Natural killer cell (primary cell): ENCODE measurements at regions not wholly inside any gene's neighbourhood (a gene's known extent, or its start where the extent isn't known, plus 50 kb on each side); places are given as distances from the start of the nearest gene placed in this dataset.

Experiments
- ATAC-seq, 3 donors: fragments of 150-1000 bp in 2 of 3; fragments of 200-7000 bp in 1 of 3; cut with Tn5 transposase; 1 replicate in 1 of 3; 2 replicates in 2 of 3; pipeline ENCODE4 v1.10.0; 2021; ENCODE audit warnings: mild to moderate bottlenecking in 2 of 3, moderate library complexity in 2 of 3
- DNase-seq, 2 donors: peaks; one replicate each; pipeline versions ENCODE4 v3.0.0 to v3.0.0-alpha.2; 2013 to 2021; ENCODE audit warnings: mixed read lengths in 1 of 2
- H3K27ac ChIP-seq: one replicate; pipeline ENCODE4 v1.5.1; 2013; ENCODE audit warnings: mild to moderate bottlenecking, low read length
- H3K27me3 ChIP-seq: one replicate; pipeline ENCODE4 v1.6.1; 2013; ENCODE audit warnings: low read length; ENCODE audit not compliant: control insufficient read depth, insufficient read depth
- H3K36me3 ChIP-seq: one replicate; pipeline ENCODE4 v1.6.1; 2013; ENCODE audit warnings: low read length; ENCODE audit not compliant: control insufficient read depth, insufficient read depth
- H3K4me1 ChIP-seq: one replicate; pipeline ENCODE4 v1.6.1; 2013; ENCODE audit warnings: low read length; ENCODE audit not compliant: control insufficient read depth, insufficient read depth
- H3K4me3 ChIP-seq: one replicate; pipeline ENCODE4 v1.5.1; 2013; ENCODE audit warnings: low read length
- H3K9me3 ChIP-seq: one replicate; pipeline ENCODE4 v1.6.1; 2013; ENCODE audit warnings: low read length; ENCODE audit not compliant: control insufficient read depth, insufficient read depth
- H3K27ac Mint-ChIP-seq, 2 donors: one replicate each; pipeline ENCODE4 v1.8.0; 2022; ENCODE audit warnings: mild to moderate bottlenecking in 2 of 2, mixed read lengths in 2 of 2, moderate library complexity in 1 of 2
- H3K27me3 Mint-ChIP-seq, 2 donors: one replicate each; pipeline ENCODE4 v1.8.0; 2022; ENCODE audit warnings: low read depth in 2 of 2, mixed read lengths in 2 of 2
- H3K36me3 Mint-ChIP-seq: one replicate; pipeline ENCODE4 v1.8.0; 2022; ENCODE audit warnings: mixed read lengths
- H3K4me1 Mint-ChIP-seq, 2 donors: one replicate each; pipeline ENCODE4 v1.8.0; 2022; ENCODE audit warnings: mixed read lengths in 2 of 2
- H3K4me3 Mint-ChIP-seq: one replicate; pipeline ENCODE4 v1.8.0; 2022; ENCODE audit warnings: mild to moderate bottlenecking, moderate library complexity, mixed read lengths
- H3K9me3 Mint-ChIP-seq, 2 donors: one replicate each; pipeline ENCODE4 v1.8.0; 2022; ENCODE audit warnings: mixed read lengths in 2 of 2
- WGBS: methylation state at CpG from one replicate; pipeline ENCODE4 v1.1.7; 2013; ENCODE audit warnings: missing lambda C conversion rate; ENCODE audit not compliant: insufficient coverage; 5-methylcytosine and 5-hydroxymethylcytosine counted together
- intact Hi-C: fragments of 100-400 bp; cut with micrococcal nuclease; formaldehyde crosslinking; loops from one replicate; pipeline ENCODE4 v1.14.2; 2022
- TF ChIP-seq, protein P1 (sequence below): fragments of 200-600 bp; IDR thresholded peaks from one replicate; pipeline ENCODE4 v1.8.0; 2022; ENCODE audit warnings: antibody characterized with exemption

GRCh38 chr1:80896781-80897356, 903.9 kb upstream of the ADGRL2 start:
- Histone ChIP-seq H3K27ac (no peak overlapping the region), H3K9me3 (no peaks in the 10 kb centered on the region), H3K4me1 (no peaks in the 10 kb centered on the region), H3K4me3 (no peak overlapping the region), H3K36me3 (no peaks in the 10 kb centered on the region), H3K27me3 (no peaks in the 10 kb centered on the region)
- 93% methylated on average over 2 of the region's 3 CpGs for WGBS
- Mint-ChIP-seq H3K4me3 (no peak overlapping the region), H3K27me3 (no peaks in the 10 kb centered on the region), H3K36me3 (no peaks in the 10 kb centered on the region), H3K4me1 (peaks cover 5 to 6% of the 10 kb centered on the region in 2 donors), H3K9me3 (peaks cover 4 to 10% of the 10 kb centered on the region in 2 donors), H3K27ac (no peak overlapping the region)
- TF ChIP-seq, protein P1, sequence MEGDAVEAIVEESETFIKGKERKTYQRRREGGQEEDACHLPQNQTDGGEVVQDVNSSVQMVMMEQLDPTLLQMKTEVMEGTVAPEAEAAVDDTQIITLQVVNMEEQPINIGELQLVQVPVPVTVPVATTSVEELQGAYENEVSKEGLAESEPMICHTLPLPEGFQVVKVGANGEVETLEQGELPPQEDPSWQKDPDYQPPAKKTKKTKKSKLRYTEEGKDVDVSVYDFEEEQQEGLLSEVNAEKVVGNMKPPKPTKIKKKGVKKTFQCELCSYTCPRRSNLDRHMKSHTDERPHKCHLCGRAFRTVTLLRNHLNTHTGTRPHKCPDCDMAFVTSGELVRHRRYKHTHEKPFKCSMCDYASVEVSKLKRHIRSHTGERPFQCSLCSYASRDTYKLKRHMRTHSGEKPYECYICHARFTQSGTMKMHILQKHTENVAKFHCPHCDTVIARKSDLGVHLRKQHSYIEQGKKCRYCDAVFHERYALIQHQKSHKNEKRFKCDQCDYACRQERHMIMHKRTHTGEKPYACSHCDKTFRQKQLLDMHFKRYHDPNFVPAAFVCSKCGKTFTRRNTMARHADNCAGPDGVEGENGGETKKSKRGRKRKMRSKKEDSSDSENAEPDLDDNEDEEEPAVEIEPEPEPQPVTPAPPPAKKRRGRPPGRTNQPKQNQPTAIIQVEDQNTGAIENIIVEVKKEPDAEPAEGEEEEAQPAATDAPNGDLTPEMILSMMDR: no peak
- intact Hi-C loops: no loop called here
- ATAC-seq (no peak), DNase-seq (no peak)

DNA sequence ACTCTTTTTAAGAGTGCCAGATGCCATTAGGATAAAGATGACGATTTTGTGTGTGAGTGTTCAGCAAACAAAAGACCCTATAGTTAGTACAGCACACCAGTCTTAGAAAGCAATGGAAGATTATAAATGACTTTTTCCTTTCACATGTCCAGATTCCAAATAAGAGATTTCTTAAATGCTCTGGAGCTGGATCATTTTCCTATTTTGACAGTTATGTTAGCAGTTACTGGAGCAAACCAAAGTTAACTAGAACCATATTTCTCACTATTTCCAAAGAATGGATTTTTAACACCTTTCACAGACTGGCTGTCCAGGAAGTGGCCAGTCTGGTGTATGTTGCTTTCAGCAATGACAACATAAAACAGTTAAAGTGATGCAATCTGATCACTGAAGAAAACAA, 905.8 kb upstream of the ADGRL2 start:
- TF ChIP-seq, protein P1: no peak
- Mint-ChIP-seq H3K36me3 (no peaks in the 10 kb centered on the region), H3K4me1 (peaks cover 5 to 6% of the 10 kb centered on the region in 2 donors), H3K27me3 (no peaks in the 10 kb centered on the region), H3K27ac (no peak overlapping the region), H3K9me3 (peaks cover 4 to 10% of the 10 kb centered on the region in 2 donors), H3K4me3 (no peak overlapping the region)
- Histone ChIP-seq H3K27ac (no peak overlapping the region), H3K4me1 (no peaks in the 10 kb centered on the region), H3K27me3 (no peaks in the 10 kb centered on the region), H3K36me3 (no peaks in the 10 kb centered on the region), H3K9me3 (no peaks in the 10 kb centered on the region), H3K4me3 (no peak overlapping the region)
- DNase-seq (no peak), ATAC-seq (no peak)
- intact Hi-C loops: no loop called here
- WGBS: no CpG with 5 or more reads among the region's 1 CpG

GRCh38 chr1:80893115-80893514, 907.6 kb upstream of the ADGRL2 start:
- TF ChIP-seq, protein P1: no peak
- H3K9me3 Mint-ChIP-seq: peaks cover 8 to 9% of the 10 kb centered on the region in 2 donors
- no peak for ATAC-seq
- H3K4me1 Mint-ChIP-seq: peaks cover 5 to 6% of the 10 kb centered on the region in 2 donors
- H3K36me3 Mint-ChIP-seq: no peaks in the 10 kb centered on the region
- H3K9me3 ChIP-seq: no peaks in the 10 kb centered on the region
- no peaks in the 10 kb centered on the region for H3K4me1 ChIP-seq
- H3K27me3 Mint-ChIP-seq: no peaks in the 10 kb centered on the region
- H3K27ac ChIP-seq: no peak overlapping the region
- no peak overlapping the region for H3K4me3 Mint-ChIP-seq
- H3K36me3 ChIP-seq: no peaks in the 10 kb centered on the region
- H3K27ac Mint-ChIP-seq: no peak overlapping the region
- WGBS: 0% methylated on average over 2 of the region's 2 CpGs
- intact Hi-C loops: no loop called here
- DNase-seq: no peak
- H3K4me3 ChIP-seq: no peak overlapping the region
- no peaks in the 10 kb centered on the region for H3K27me3 ChIP-seq

DNA sequence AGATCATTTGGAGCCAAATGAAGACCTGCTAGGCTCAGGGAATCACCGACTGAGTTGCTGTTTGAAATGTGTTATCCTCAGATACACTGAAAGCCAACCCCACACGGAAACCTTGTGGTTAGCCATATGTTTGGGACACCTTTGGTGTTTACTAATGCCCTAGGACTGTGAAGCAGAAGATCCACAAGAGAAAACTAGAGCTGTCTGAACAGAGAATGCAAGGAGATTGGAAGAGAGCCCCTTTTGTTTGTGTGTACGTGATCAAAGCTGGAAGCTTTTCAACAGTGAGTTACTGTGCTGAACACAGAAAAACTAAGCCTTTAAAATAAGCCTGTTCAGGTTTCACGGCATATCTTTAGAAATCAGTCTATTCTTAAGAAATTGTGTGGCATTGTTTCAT, 908.2 kb upstream of the ADGRL2 start:
- TF ChIP-seq, protein P1: no peak
- no peak overlapping the region for H3K27ac Mint-ChIP-seq

More for the DNA sequence above, 908.2 kb upstream of the ADGRL2 start:
- Mint-ChIP-seq H3K9me3 (peaks cover 8 to 9% of the 10 kb centered on the region in 2 donors), H3K27me3 (no peaks in the 10 kb centered on the region), H3K36me3 (no peaks in the 10 kb centered on the region), H3K4me1 (peaks cover 5 to 6% of the 10 kb centered on the region in 2 donors), H3K4me3 (no peak overlapping the region)
- Histone ChIP-seq H3K9me3 (no peaks in the 10 kb centered on the region), H3K27ac (no peak overlapping the region), H3K4me1 (no peaks in the 10 kb centered on the region), H3K27me3 (no peaks in the 10 kb centered on the region), H3K36me3 (no peaks in the 10 kb centered on the region), H3K4me3 (no peak overlapping the region)
- ATAC-seq: no peak
- no peak for DNase-seq
- WGBS: 3% methylated on average over 3 of the region's 4 CpGs
- intact Hi-C loops: no loop called here
